GM13977 (cell line): ENCODE measurements at regions not wholly inside any gene's neighbourhood (a gene's known extent, or its start where the extent isn't known, plus 50 kb on each side); places are given as distances from the start of the nearest gene placed in this dataset.
"Not testable (repeated sequence)": the region's sequence is repeated elsewhere in the genome, so short reads cannot be mapped to it uniquely, and the experiment has no call there.

Source experiments
- DNase-seq: peaks from one replicate; pipeline ENCODE4 v3.0.0; 2012; ENCODE audit warnings: low spot score
- in situ Hi-C: fragments of 300-500 bp; cut with MboI; formaldehyde crosslinking; loops from one replicate; pipeline ENCODE4 v1.12.0; 2022; ENCODE audit warnings: low sequenced_read_pairs, low pct_unique_long_range_greater_than_20kb, mixed read lengths, inconsistent platforms; ENCODE audit not compliant: unreplicated experiment
- TF ChIP-seq, protein P1 (sequence below): IDR thresholded peaks from 2 replicates; pipeline ENCODE4 v1.5.1; 2012; ENCODE audit warnings: mild to moderate bottlenecking, control low read depth; ENCODE audit not compliant: insufficient read depth; ENCODE audit errors: extremely low read depth, missing control alignments

- TF ChIP-seq, protein P1, sequence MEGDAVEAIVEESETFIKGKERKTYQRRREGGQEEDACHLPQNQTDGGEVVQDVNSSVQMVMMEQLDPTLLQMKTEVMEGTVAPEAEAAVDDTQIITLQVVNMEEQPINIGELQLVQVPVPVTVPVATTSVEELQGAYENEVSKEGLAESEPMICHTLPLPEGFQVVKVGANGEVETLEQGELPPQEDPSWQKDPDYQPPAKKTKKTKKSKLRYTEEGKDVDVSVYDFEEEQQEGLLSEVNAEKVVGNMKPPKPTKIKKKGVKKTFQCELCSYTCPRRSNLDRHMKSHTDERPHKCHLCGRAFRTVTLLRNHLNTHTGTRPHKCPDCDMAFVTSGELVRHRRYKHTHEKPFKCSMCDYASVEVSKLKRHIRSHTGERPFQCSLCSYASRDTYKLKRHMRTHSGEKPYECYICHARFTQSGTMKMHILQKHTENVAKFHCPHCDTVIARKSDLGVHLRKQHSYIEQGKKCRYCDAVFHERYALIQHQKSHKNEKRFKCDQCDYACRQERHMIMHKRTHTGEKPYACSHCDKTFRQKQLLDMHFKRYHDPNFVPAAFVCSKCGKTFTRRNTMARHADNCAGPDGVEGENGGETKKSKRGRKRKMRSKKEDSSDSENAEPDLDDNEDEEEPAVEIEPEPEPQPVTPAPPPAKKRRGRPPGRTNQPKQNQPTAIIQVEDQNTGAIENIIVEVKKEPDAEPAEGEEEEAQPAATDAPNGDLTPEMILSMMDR, result no peak
- in situ Hi-C loops, result no loop called here
- no peak for DNase-seq
Measured at GRCh38 chr6:84882768-84883766, 118.7 kb upstream of the TBX18 start.

GRCh38 chr6:84879385-84879784 lies 115.0 kb upstream of the TBX18 start:
- DNase-seq, in situ Hi-C loops: not testable (repeated sequence)

DNA sequence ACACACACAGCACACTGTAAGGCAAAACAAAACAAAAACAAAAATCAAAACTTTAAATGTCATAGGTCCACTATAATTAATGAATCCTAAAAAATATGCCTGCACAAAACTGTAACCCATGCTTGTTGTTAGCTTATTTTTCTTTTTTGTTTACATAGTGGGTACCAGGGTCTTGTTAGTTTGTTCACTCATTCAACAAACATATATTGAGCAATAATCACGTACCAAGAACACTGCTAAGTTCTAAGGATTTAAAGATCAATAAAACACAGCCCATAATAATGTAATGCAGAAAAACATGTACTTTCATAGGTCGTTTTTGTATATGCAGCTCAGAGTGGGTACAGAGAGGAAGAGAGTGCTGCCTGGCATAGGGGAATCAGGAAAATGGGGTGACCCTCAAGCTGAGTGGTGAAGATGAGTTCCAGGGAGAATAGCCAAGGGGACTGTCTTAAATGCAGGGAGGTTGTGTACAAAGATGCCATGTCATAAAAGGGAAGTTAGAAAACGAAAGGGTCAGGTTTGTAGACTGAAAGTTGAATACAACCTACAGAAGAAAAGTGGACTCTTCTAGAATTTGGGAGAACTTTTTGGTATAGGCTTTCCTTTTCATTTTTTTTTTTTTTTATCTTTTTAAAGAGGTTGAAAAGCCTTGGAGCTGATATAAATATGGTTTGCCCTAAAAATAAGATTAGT lies 113.3 kb upstream of the TBX18 start:
- TF ChIP-seq, protein P1, result no peak

GRCh38 chr6:84876723-84877514 lies 112.5 kb upstream of the TBX18 start:
- TF ChIP-seq, protein P1, result no peak
- in situ Hi-C loops, result no loop called here
- DNase-seq, result no peak

More for the DNA sequence above, 113.3 kb upstream of the TBX18 start:
- no peak for DNase-seq
- in situ Hi-C loops, result no loop called here

DNA sequence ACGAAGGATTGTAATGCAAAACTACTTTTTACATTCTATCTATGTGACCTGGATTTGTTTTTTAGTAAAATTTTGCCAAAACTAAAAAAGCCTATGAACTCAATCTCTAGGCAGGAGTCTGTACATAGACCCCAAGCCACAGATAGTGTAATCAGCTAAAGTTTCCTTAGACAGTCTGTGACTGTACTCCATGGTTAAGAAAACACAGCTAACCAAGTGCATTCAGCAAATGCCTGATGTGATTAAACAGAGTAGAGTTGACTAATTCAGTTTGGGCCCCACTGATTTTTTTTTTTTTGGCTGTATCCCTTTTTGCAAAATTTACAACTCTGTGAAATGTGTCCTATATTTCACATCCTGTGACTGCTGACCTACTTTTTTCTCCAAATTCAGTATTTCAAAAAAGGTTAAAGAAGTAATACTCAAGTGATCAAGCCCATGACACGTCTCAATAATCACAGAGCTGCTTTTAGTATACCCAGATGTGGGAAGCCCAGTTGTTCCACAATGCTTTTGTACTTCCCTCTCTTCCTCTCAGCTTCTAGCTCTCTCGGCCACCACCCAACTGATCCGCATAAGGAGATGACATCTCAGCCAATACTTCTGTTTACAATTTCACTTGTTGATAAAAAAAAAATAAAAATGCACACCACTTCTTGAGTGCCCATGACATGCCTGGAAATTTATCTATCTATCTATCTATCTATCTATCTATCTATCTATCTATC lies 108.8 kb upstream of the TBX18 start:
- TF ChIP-seq, protein P1, result no peak
- in situ Hi-C loops, result no loop called here
- no peak for DNase-seq

DNA sequence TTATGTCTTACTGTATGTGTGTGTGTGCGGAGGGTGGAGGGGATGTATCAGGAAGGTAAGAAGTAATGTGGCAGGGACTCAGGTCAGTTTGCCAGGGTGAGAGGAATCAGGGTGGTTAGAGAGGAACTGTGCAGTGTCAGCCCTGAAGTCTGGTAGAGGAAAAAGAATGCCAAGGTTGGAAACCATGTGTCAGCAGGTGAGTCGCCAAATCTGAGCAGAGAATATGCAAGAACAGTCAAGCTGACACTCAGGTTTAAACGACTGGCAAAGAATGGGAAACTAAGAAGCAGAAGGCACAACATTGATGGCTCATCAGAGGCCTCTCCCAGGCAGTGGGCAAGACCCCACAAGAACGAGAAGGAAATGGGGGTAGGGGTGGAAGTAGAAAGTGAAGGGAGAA lies 107.5 kb upstream of the TBX18 start:
- TF ChIP-seq, protein P1, result no peak
- DNase-seq, result no peak
- in situ Hi-C loops, result no loop called here
